NCI-H1694 treated with DMSO at 0.1 percent for 48 hours (cell line): ENCODE measurements at regions not wholly inside any gene's neighbourhood (a gene's known extent, or its start where the extent isn't known, plus 50 kb on each side); places are given as distances from the start of the nearest gene placed in this dataset.
"Not testable (repeated sequence)": the region's sequence is repeated elsewhere in the genome, so short reads cannot be mapped to it uniquely, and the experiment has no call there.

Experiments
- DNase-seq: peaks from one replicate; lab custom pipeline; 2025; lab: John Stamatoyannopoulos, UW

GRCh38 chr4:72677265-72677664 is 108.2 kb upstream of the ADAMTS3 start:
- no peak for DNase-seq

DNA sequence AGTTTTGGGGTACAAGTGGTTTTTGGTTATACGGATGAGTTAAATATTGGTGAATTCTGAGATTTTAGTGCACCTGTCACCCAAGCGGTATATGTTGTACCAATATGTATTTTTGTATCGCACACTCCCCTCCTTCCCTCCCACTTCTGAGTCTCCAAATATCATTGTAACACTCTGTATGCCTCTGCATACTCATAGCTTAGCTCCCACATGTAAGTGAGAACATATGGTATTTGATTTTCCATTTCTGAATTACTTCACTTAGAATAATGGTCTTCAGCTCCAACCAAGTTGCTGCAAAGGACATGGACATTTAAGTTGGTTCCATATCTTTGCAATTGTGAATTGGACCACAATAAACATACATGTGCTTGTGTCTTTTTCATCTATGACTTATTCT is 103.0 kb upstream of the ADAMTS3 start:
- no peak for DNase-seq

DNA sequence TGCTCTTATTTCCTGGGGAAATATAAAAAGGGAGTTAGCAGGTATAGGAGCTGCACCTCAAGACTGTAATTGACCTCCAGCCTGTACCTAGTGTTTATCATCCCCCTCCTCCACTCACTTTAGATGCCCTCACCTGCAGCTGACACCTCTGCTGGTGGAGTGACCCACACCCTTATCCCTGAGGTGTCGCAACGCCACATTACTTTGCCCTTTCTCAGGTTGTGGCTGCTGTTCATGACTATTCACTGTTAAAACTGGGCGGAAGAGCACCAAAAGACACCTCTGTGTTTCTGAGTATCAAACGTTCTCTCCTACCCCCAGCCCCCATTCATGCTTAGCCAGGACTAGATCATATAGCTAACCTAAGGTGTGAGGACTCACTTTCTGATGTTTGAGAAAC is 101.5 kb upstream of the ADAMTS3 start:
- no peak for DNase-seq

- no peak for DNase-seq
Measured at GRCh38 chr4:72666910-72667309, 97.9 kb upstream of the ADAMTS3 start.

- DNase-seq: no peak
Measured at GRCh38 chr4:72665171-72665968, 96.3 kb upstream of the ADAMTS3 start.

- no peak for DNase-seq
Measured at GRCh38 chr4:72663828-72664227, 94.8 kb upstream of the ADAMTS3 start.

DNA sequence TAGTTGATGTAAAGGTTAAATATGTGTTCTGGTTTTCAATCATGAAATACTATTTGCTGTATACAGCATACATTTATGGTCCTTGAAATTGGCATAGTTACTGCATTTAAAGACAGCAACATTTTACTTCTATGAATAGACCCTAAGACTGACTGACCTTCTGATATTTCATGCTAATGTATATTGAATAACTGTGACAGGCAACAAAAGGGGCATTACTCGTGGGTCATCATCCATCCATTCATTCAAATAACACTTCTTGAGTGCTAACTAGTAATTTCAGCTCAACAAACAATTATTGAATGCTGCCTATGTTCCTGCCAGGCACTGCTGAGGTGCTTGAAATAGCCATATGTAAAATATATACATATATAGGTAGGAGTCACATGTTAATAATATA is 92.8 kb upstream of the ADAMTS3 start:
- no peak for DNase-seq

GRCh38 chr4:72641611-72642010 is 72.6 kb upstream of the ADAMTS3 start:
- no peak for DNase-seq

DNA sequence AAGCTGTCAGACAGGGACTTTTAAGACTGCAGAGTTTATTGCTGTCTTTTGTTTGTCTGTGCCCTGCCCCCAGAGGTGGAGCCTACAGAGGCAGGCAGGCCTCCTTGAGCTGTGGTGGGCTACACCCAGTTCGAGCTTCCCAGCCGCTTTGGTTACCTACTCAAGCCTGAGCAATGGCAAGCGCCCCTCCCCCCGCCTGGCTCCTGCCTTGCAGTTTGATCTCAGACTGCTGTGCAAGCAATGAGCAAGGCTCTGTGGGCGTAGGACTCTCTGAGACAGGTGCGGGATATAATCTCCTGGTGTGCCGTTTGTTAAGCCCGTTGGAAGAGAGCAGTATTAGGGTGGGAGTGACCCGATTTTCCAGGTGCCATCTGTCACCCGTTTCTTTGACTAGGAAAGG is 67.8 kb upstream of the ADAMTS3 start:
- not testable (repeated sequence) for DNase-seq

DNA sequence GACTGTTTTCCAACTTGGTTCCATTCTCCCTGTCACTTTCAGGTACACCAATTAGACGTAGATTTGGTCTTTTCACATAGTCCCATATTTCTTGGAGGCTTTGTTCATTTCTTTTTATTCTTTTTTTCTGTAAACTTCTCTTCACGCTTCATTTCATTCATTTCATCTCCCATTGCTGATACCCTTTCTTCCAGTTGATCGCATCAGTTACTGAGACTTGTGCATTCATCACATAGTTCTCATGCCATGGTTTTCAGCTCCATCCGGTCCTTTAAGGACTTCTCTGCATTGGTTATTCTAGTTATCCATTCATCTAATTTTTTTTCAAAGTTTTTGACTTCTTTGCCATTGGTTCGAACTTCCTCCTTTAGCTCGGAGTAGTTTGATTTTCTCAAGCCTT is 66.9 kb upstream of the ADAMTS3 start:
- not testable (repeated sequence) for DNase-seq

GRCh38 chr4:72632253-72632652 is 63.2 kb upstream of the ADAMTS3 start:
- not testable (repeated sequence) for DNase-seq

DNA sequence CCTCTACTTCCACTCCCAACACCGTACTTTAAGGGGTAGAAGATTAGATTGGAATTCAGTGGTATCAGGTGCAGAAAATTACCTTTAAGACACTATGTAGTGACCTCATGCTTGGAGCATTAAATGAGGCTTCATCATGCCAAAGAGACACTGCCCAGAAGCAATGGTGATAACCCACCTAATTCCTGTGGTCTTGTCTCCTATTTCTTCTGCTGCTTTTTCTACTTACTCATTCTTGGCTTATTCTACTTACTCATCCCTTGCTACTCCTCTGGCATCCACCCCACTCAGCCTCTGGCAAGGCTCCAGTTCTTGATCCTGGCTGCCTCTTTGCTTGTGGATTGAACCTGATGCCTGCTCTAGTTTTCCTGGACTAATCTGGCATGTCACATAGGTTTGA is 62.3 kb upstream of the ADAMTS3 start:
- DNase-seq: no peak

DNA sequence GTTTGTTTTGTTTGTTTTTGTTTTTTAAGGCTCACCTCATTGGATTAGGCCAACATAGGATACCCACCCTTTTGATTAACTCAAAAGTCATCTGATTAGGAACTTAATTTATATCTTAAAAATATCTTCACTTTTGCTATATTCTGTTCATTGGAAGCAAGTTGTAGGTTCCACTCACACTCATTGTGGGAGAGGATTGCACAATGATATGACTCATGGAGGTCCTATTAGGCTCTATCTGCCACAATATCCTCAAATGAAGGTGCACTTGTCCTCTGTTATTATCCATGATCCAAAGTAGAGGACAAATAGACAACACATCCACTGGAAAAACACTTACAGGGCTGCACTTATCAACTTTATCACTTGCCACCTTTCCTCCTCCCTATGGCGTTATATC is 60.5 kb upstream of the ADAMTS3 start:
- DNase-seq: no peak

DNA sequence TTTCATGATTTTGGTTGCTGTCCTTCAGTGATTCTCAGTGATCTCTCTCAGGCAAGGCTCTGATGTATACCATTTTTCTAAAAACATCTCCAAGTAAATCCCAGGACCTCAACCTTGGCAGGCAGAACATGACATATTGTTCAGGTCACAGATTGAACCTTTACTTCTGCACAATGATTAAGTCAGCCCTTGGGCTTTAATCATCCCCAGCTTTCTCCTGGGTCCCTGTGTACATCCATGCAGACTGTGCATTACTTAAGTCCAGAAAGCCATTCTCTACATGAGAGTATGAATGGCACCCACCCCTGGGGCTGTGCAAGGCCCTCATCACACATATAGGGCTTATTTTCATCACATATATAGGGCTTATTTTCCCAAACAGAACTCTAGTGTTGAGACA is 58.7 kb upstream of the ADAMTS3 start:
- no peak for DNase-seq
